Vagina (tissue), 2 donors: ENCODE measurements at regions not wholly inside any gene's neighbourhood (a gene's known extent, or its start where the extent isn't known, plus 50 kb on each side); places are given as distances from the start of the nearest gene placed in this dataset.

ENCODE experiments used
- DNase-seq, 2 donors: peaks; one replicate each; pipeline ENCODE4 v3.0.0-alpha.2; 2017; ENCODE audit errors: extremely low spot score in 2 of 2
- H3K27ac ChIP-seq: fragments of 200-600 bp; sonication (generic); one replicate; pipeline ENCODE4 v1.5.1; 2019
- H3K27me3 ChIP-seq: fragments of 200-600 bp; sonication (generic); one replicate; pipeline ENCODE4 v1.5.1; 2019
- H3K36me3 ChIP-seq, 2 donors: fragments of 200-600 bp; sonication (generic); one replicate each; pipeline ENCODE4 v1.5.1; 2017 to 2019
- H3K4me1 ChIP-seq: fragments of 200-600 bp; sonication (generic); one replicate; pipeline ENCODE4 v1.5.1; 2019
- H3K4me3 ChIP-seq, 2 donors: fragments of 200-600 bp; sonication (generic); 1 replicate in 1 of 2; 2 replicates in 1 of 2; pipeline ENCODE4 v1.5.1; 2016 to 2019
- H3K9me3 ChIP-seq: fragments of 200-600 bp; sonication (generic); one replicate; pipeline ENCODE4 v1.5.1; 2019
- CTCF ChIP-seq, 3 experiments: fragments of 450-650 bp in 2 of 3; fragments of 200-600 bp in 1 of 3; sonication (generic) in 1 of 3; IDR thresholded peaks; one replicate each; pipeline ENCODE4 v1.5.1; 2017 to 2019; ENCODE audit warnings: antibody characterized with exemption in 3 of 3, mild to moderate bottlenecking in 2 of 3, moderate library complexity in 2 of 3
- POLR2A ChIP-seq, 2 donors: fragments of 450-650 bp; IDR thresholded peaks; one replicate each; pipeline ENCODE4 v1.6.1; 2017; ENCODE audit warnings: antibody characterized with exemption in 2 of 2, mild to moderate bottlenecking in 2 of 2, moderate library complexity in 2 of 2
- POLR2AphosphoS5 ChIP-seq, 2 donors: sonication (generic); formaldehyde crosslinking; IDR thresholded peaks; one replicate each; pipeline ENCODE4 v1.9.0; 2017; ENCODE audit warnings: antibody characterized with exemption in 2 of 2, mild to moderate bottlenecking in 2 of 2, low read depth in 1 of 2; ENCODE audit not compliant: insufficient read depth in 1 of 2
- intact Hi-C: fragments of 100-400 bp; cut with DNase I; formaldehyde crosslinking; loops from one replicate; pipeline ENCODE4 v1.15.1; 2023

GRCh38 chr5:158120760-158121159 lies 261.8 kb upstream of the CLINT1 start:
- peak overlapping the region; percentile 10 for H3K27ac ChIP-seq
- H3K27me3 ChIP-seq = no peaks in the 10 kb centered on the region
- no peak for DNase-seq
- peaks cover 8% of the 10 kb centered on the region for H3K4me1 ChIP-seq
- H3K36me3 ChIP-seq = no peaks in the 10 kb centered on the region
- no peaks in the 10 kb centered on the region for H3K9me3 ChIP-seq
- intact Hi-C loops = no loop called here
- TF ChIP-seq POLR2A (IDR thresholded peaks at IDR 0.05) (no peak), CTCF (IDR thresholded peaks at IDR 0.05) (no peak), POLR2AphosphoS5 (IDR thresholded peaks at IDR 0.05; ENCODE audit: insufficient read depth in 1 of 2, low read depth in 1 of 2) (no peak)
- no peak overlapping the region for H3K4me3 ChIP-seq

GRCh38 chr5:158119961-158120723 lies 261.2 kb upstream of the CLINT1 start:
- H3K27ac ChIP-seq = peak overlapping the region; percentile 16
- TF ChIP-seq POLR2A (IDR thresholded peaks at IDR 0.05) (no peak), CTCF (IDR thresholded peaks at IDR 0.05) (no peak), POLR2AphosphoS5 (IDR thresholded peaks at IDR 0.05; ENCODE audit: insufficient read depth in 1 of 2, low read depth in 1 of 2) (no peak)
- H3K9me3 ChIP-seq = no peaks in the 10 kb centered on the region
- no peak overlapping the region for H3K4me3 ChIP-seq
- H3K36me3 ChIP-seq = no peaks in the 10 kb centered on the region
- intact Hi-C loops = no loop called here
- H3K27me3 ChIP-seq = no peaks in the 10 kb centered on the region
- H3K4me1 ChIP-seq = peaks cover 8% of the 10 kb centered on the region
- no peak for DNase-seq

- Histone ChIP-seq H3K27ac (no peak overlapping the region), H3K4me1 (peaks cover 8% of the 10 kb centered on the region), H3K4me3 (no peak overlapping the region), H3K9me3 (no peaks in the 10 kb centered on the region), H3K27me3 (no peaks in the 10 kb centered on the region), H3K36me3 (no peaks in the 10 kb centered on the region)
- TF ChIP-seq POLR2AphosphoS5 (IDR thresholded peaks at IDR 0.05; ENCODE audit: insufficient read depth in 1 of 2, low read depth in 1 of 2) = no peak
- no peak for TF ChIP-seq POLR2A (IDR thresholded peaks at IDR 0.05)
- TF ChIP-seq CTCF (IDR thresholded peaks at IDR 0.05) = no peak
- DNase-seq = no peak
- intact Hi-C loops = no loop called here
Measured at GRCh38 chr5:158117467-158118160, 258.7 kb upstream of the CLINT1 start.

- H3K4me1 ChIP-seq = peaks cover 8% of the 10 kb centered on the region
- H3K9me3 ChIP-seq = no peaks in the 10 kb centered on the region
- no peaks in the 10 kb centered on the region for H3K36me3 ChIP-seq
- no peak overlapping the region for H3K27ac ChIP-seq
- H3K27me3 ChIP-seq = no peaks in the 10 kb centered on the region
- intact Hi-C loops = no loop called here
- TF ChIP-seq CTCF (IDR thresholded peaks at IDR 0.05) (no peak), POLR2AphosphoS5 (IDR thresholded peaks at IDR 0.05; ENCODE audit: insufficient read depth in 1 of 2, low read depth in 1 of 2) (no peak), POLR2A (IDR thresholded peaks at IDR 0.05) (no peak)
- H3K4me3 ChIP-seq = no peak overlapping the region
- DNase-seq = no peak
Measured at GRCh38 chr5:158116965-158117364, 258.0 kb upstream of the CLINT1 start.

- H3K27ac ChIP-seq = no peak overlapping the region
- no peaks in the 10 kb centered on the region for H3K9me3 ChIP-seq
- no peaks in the 10 kb centered on the region for H3K4me1 ChIP-seq
- H3K36me3 ChIP-seq = no peaks in the 10 kb centered on the region
- intact Hi-C loops = no loop called here
- DNase-seq = no peak
- H3K27me3 ChIP-seq = no peaks in the 10 kb centered on the region
- H3K4me3 ChIP-seq = no peak overlapping the region
- TF ChIP-seq POLR2A (IDR thresholded peaks at IDR 0.05) = no peak
- no peak for TF ChIP-seq CTCF (IDR thresholded peaks at IDR 0.05)
- no peak for TF ChIP-seq POLR2AphosphoS5 (IDR thresholded peaks at IDR 0.05; ENCODE audit: insufficient read depth in 1 of 2, low read depth in 1 of 2)
Measured at GRCh38 chr5:158115468-158115867, 256.5 kb upstream of the CLINT1 start.
